PFSK-1 (cell line): ENCODE measurements at regions not wholly inside any gene's neighbourhood (a gene's known extent, or its start where the extent isn't known, plus 50 kb on each side); places are given as distances from the start of the nearest gene placed in this dataset.

Source experiments
- FOXP2 ChIP-seq: optimal IDR thresholded peaks from 2 replicates; pipeline ENCODE3; 2011; ENCODE audit warnings: borderline replicate concordance, control low read depth, inconsistent platforms; ENCODE audit not compliant: insufficient read depth; ENCODE audit errors: extremely low read length, extremely low read depth
- POLR2AphosphoS5 ChIP-seq: IDR thresholded peaks from 2 replicates; pipeline ENCODE4 v1.6.1; 2012; ENCODE audit warnings: low read depth, mild to moderate bottlenecking, control low read depth, low read length, moderate library complexity
- SIN3A ChIP-seq: IDR thresholded peaks from 2 replicates; pipeline ENCODE4 v1.6.1; 2012; ENCODE audit warnings: mild to moderate bottlenecking, low read length, moderate library complexity, borderline replicate concordance; ENCODE audit not compliant: insufficient read depth
- TF ChIP-seq, protein P1 (sequence below), 2 experiments: IDR thresholded peaks; 2 replicates each; pipeline versions ENCODE4 v1.6.1 to v1.8.0; 2011 to 2012; ENCODE audit warnings: low read depth in 2 of 2, low read length in 2 of 2, control low read depth in 1 of 2, inconsistent platforms in 1 of 2, mild to moderate bottlenecking in 1 of 2, moderate library complexity in 1 of 2; ENCODE audit not compliant: insufficient read depth in 1 of 2

DNA sequence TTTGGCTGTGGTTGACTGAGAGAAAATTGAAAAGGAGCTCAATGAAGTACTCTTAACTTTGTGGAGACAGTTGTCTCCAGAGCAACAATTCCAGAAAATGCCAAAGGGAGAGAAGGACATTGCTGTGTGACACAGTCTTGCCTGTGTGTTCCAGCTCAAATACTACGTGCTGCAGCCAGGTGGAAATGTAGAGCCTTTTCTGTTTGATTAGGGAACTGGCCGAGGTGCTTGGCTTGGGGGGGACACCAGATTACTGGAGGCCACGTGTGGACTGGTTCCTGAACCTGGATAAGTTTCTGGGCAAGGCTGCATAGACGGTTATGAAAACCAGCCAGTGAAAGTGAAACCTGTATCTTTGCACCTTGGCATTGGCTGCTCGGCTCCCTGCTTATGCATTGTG lies 217.9 kb downstream of the CTH start:
- TF ChIP-seq POLR2AphosphoS5 (no peak), SIN3A (no peak), FOXP2 (no peak)
- TF ChIP-seq, protein P1, sequence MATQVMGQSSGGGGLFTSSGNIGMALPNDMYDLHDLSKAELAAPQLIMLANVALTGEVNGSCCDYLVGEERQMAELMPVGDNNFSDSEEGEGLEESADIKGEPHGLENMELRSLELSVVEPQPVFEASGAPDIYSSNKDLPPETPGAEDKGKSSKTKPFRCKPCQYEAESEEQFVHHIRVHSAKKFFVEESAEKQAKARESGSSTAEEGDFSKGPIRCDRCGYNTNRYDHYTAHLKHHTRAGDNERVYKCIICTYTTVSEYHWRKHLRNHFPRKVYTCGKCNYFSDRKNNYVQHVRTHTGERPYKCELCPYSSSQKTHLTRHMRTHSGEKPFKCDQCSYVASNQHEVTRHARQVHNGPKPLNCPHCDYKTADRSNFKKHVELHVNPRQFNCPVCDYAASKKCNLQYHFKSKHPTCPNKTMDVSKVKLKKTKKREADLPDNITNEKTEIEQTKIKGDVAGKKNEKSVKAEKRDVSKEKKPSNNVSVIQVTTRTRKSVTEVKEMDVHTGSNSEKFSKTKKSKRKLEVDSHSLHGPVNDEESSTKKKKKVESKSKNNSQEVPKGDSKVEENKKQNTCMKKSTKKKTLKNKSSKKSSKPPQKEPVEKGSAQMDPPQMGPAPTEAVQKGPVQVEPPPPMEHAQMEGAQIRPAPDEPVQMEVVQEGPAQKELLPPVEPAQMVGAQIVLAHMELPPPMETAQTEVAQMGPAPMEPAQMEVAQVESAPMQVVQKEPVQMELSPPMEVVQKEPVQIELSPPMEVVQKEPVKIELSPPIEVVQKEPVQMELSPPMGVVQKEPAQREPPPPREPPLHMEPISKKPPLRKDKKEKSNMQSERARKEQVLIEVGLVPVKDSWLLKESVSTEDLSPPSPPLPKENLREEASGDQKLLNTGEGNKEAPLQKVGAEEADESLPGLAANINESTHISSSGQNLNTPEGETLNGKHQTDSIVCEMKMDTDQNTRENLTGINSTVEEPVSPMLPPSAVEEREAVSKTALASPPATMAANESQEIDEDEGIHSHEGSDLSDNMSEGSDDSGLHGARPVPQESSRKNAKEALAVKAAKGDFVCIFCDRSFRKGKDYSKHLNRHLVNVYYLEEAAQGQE (IDR thresholded peaks at IDR 0.05; ENCODE audit: insufficient read depth in 1 of 2, low read depth in 2 of 2, low read length in 2 of 2) = peak in 1 of 2 experiments; percentile 50; a peak in 1 of 4 replicates
